HEK293 (cell line): ENCODE measurements at regions not wholly inside any gene's neighbourhood (a gene's known extent, or its start where the extent isn't known, plus 50 kb on each side); places are given as distances from the start of the nearest gene placed in this dataset.

Experiments used
- CTCF ChIA-PET: fragments of 350-600 bp; formaldehyde crosslinking; extraction: SDS; loops from one replicate; lab custom pipeline; 2021; ENCODE audit warnings: antibody characterized with exemption; lab: Yijun Ruan, JAX
- POLR2A ChIA-PET: fragments of 300-600 bp; formaldehyde crosslinking; extraction: SDS; loops from one replicate; lab custom pipeline; 2020; ENCODE audit warnings: antibody characterized with exemption, inconsistent platforms; lab: Yijun Ruan, JAX
- H3K27ac ChIP-seq: fragments of 200-500 bp; sonication (Bioruptor generic); 2 replicates; pipeline ENCODE4 v1.5.1; 2014; ENCODE audit warnings: low read depth, low read length, control low read depth, inconsistent platforms; ENCODE audit errors: extremely low read depth
- H3K36me3 ChIP-seq, 2 experiments: fragments of 200-500 bp in 1 of 2; sonication (Bioruptor generic) in 1 of 2; 1 replicate in 1 of 2; 2 replicates in 1 of 2; pipeline ENCODE4 v1.5.1; 2014 to 2017; ENCODE audit warnings: inconsistent platforms in 2 of 2, low read length in 2 of 2; ENCODE audit not compliant: control insufficient read depth in 2 of 2, insufficient read depth in 1 of 2
- H3K4me1 ChIP-seq: fragments of 200-500 bp; sonication (Bioruptor generic); 2 replicates; pipeline ENCODE4 v1.5.1; 2014; ENCODE audit warnings: mild to moderate bottlenecking, low read length, inconsistent platforms; ENCODE audit not compliant: control insufficient read depth, insufficient read depth
- H3K4me3 ChIP-seq: 2 replicates; pipeline ENCODE4 v1.5.1; 2011; ENCODE audit warnings: low read depth, mild to moderate bottlenecking, control low read depth, low read length, moderate library complexity
- H3K9me3 ChIP-seq: fragments of 200-500 bp; sonication (Bioruptor generic); 2 replicates; pipeline ENCODE4 v1.5.1; 2014; ENCODE audit warnings: low read depth, low read length, inconsistent platforms; ENCODE audit not compliant: control insufficient read depth, insufficient read depth
- HIC1 ChIP-seq: fragments of 450-650 bp; formaldehyde crosslinking; IDR thresholded peaks from 2 replicates; pipeline ENCODE4 v1.5.1; 2016; ENCODE audit warnings: missing biosample characterization, missing genetic modification characterization
- INSM2 ChIP-seq: fragments of 450-650 bp; formaldehyde crosslinking; IDR thresholded peaks from 2 replicates; pipeline ENCODE4 v1.5.1; 2016; ENCODE audit warnings: missing biosample characterization, missing genetic modification characterization
- PATZ1 ChIP-seq: fragments of 450-650 bp; formaldehyde crosslinking; IDR thresholded peaks from 2 replicates; pipeline ENCODE4 v1.5.1; 2016; ENCODE audit warnings: missing biosample characterization, missing genetic modification characterization
- PRDM10 ChIP-seq: fragments of 450-650 bp; formaldehyde crosslinking; IDR thresholded peaks from 2 replicates; pipeline ENCODE4 v1.5.1; 2016; ENCODE audit warnings: missing biosample characterization, missing genetic modification characterization
- REPIN1 ChIP-seq: fragments of 450-650 bp; formaldehyde crosslinking; IDR thresholded peaks from 2 replicates; pipeline ENCODE4 v1.5.1; 2017; ENCODE audit warnings: missing biosample characterization, missing genetic modification characterization, low read depth
- ZBTB10 ChIP-seq: fragments of 450-650 bp; formaldehyde crosslinking; IDR thresholded peaks from 2 replicates; pipeline ENCODE4 v1.5.1; 2016; ENCODE audit warnings: missing biosample characterization, missing genetic modification characterization
- ZBTB20 ChIP-seq: fragments of 450-650 bp; formaldehyde crosslinking; IDR thresholded peaks from 2 replicates; pipeline ENCODE4 v1.5.1; 2016; ENCODE audit warnings: missing biosample characterization, missing genetic modification characterization
- ZFP69B ChIP-seq: fragments of 450-650 bp; formaldehyde crosslinking; IDR thresholded peaks from 2 replicates; pipeline ENCODE4 v1.5.1; 2016; ENCODE audit warnings: missing biosample characterization, missing genetic modification characterization
- ZNF239 ChIP-seq: fragments of 450-650 bp; formaldehyde crosslinking; IDR thresholded peaks from 2 replicates; pipeline ENCODE4 v1.5.1; 2016; ENCODE audit warnings: missing biosample characterization, missing genetic modification characterization
- ZNF362 ChIP-seq: fragments of 450-650 bp; formaldehyde crosslinking; IDR thresholded peaks from 2 replicates; pipeline ENCODE4 v1.5.1; 2016; ENCODE audit warnings: missing biosample characterization, missing genetic modification characterization
- ZNF433 ChIP-seq: fragments of 450-650 bp; formaldehyde crosslinking; IDR thresholded peaks from 2 replicates; pipeline ENCODE4 v1.5.1; 2016; ENCODE audit warnings: missing biosample characterization, missing genetic modification characterization, low read depth
- ZNF488 ChIP-seq: fragments of 450-650 bp; formaldehyde crosslinking; IDR thresholded peaks from 2 replicates; pipeline ENCODE4 v1.5.1; 2016; ENCODE audit warnings: missing biosample characterization, missing genetic modification characterization
- ZNF529 ChIP-seq: fragments of 450-650 bp; formaldehyde crosslinking; IDR thresholded peaks from 2 replicates; pipeline ENCODE4 v1.5.1; 2017; ENCODE audit warnings: missing genetic modification characterization, missing biosample characterization; ENCODE audit not compliant: insufficient replicate concordance
- ZNF548 ChIP-seq: fragments of 450-650 bp; formaldehyde crosslinking; IDR thresholded peaks from 2 replicates; pipeline ENCODE4 v1.5.1; 2016; ENCODE audit warnings: missing biosample characterization, missing genetic modification characterization
- ZNF549 ChIP-seq: fragments of 450-650 bp; IDR thresholded peaks from 2 replicates; pipeline ENCODE4 v1.5.1; 2018; ENCODE audit warnings: missing biosample characterization, missing genetic modification characterization, mild to moderate bottlenecking, inconsistent platforms, moderate library complexity
- ZNF561 ChIP-seq: fragments of 450-650 bp; IDR thresholded peaks from 2 replicates; pipeline ENCODE4 v1.5.1; 2018; ENCODE audit warnings: missing biosample characterization, missing genetic modification characterization, borderline replicate concordance
- ZNF580 ChIP-seq: fragments of 450-650 bp; formaldehyde crosslinking; IDR thresholded peaks from 2 replicates; pipeline ENCODE4 v1.5.1; 2016; ENCODE audit warnings: missing biosample characterization, missing genetic modification characterization
- ZSCAN30 ChIP-seq: fragments of 450-650 bp; IDR thresholded peaks from 2 replicates; pipeline ENCODE4 v1.5.1; 2018; ENCODE audit warnings: missing biosample characterization, mild to moderate bottlenecking, missing genetic modification characterization, moderate library complexity

- 0 out of 2 replicates have a peak, but pooled peaks have one; percentile 24 for TF ChIP-seq HIC1 (tag by site-specific recombination)
- no peak for TF ChIP-seq ZNF239 (tag by site-specific recombination)
- no peak for TF ChIP-seq ZNF488
- no peak for TF ChIP-seq ZNF529 (tag by site-specific recombination)
- no peak for TF ChIP-seq ZNF433 (tag by site-specific recombination)
- no peak for TF ChIP-seq ZBTB10 (tag by site-specific recombination)
- no peak for TF ChIP-seq ZNF580 (tag by site-specific recombination)
- peak; percentile 54; the same call in 1 of the 2 replicates for TF ChIP-seq ZSCAN30 (tag by site-specific recombination)
- TF ChIP-seq ZNF548 (tag by site-specific recombination) = no peak
- no peak; the same call in 1 of the 2 replicates for TF ChIP-seq PATZ1 (tag by site-specific recombination)
- TF ChIP-seq PRDM10 (tag by site-specific recombination) = peak; percentile 24
Observed at GRCh38 chr14:100471441-100472093, 115.7 kb downstream of the BEGAIN start (continued).

- H3K27ac ChIP-seq = peak overlapping the region; percentile 49; the same call in 1 of the 2 replicates
- peaks cover 27% of the 10 kb centered on the region for H3K4me1 ChIP-seq
- POLR2A ChIA-PET = no interaction called here
- H3K36me3 ChIP-seq = no peaks in the 10 kb centered on the region
- TF ChIP-seq ZBTB20 (tag by site-specific recombination) = peak; percentile 56; the same call in 1 of the 2 replicates
- TF ChIP-seq ZNF362 (tag by site-specific recombination) = no peak
- no peak for TF ChIP-seq ZNF561 (tag by site-specific recombination)
- no peak for TF ChIP-seq REPIN1 (tag by site-specific recombination)
- no peak for TF ChIP-seq ZFP69B (tag by site-specific recombination)
- no peak for TF ChIP-seq ZNF549 (tag by site-specific recombination)
- peak; percentile 11; the same call in 1 of the 2 replicates for TF ChIP-seq INSM2 (tag by site-specific recombination)
- no peak overlapping the region for H3K4me3 ChIP-seq
- CTCF ChIA-PET = interaction anchor here (0.6 to 0.7 kb wide), 3 partner anchors 11 to 69 kb away, joined by 3 to 4 read pairs (median 3); no protein-coding TSS in a partner anchor
- H3K9me3 ChIP-seq = no peaks in the 10 kb centered on the region
Observed at GRCh38 chr14:100472094-100472455, 115.1 kb downstream of the BEGAIN start.
